GM21576 (cell line): ENCODE measurements at regions not wholly inside any gene's neighbourhood (a gene's known extent, or its start where the extent isn't known, plus 50 kb on each side); places are given as distances from the start of the nearest gene placed in this dataset.

Experiments used
- ATAC-seq: cut with Tn5 transposase; IDR thresholded peaks from one replicate; pipeline ENCODE4 v1.9.1; 2021; ENCODE audit warnings: mild to moderate bottlenecking, moderate library complexity; ENCODE audit not compliant: unreplicated experiment

- ATAC-seq = peak; percentile 92
Measured at GRCh38 chr11:19441752-19442553, 201.2 kb upstream of the E2F8 start.

- ATAC-seq = no peak
Measured at GRCh38 chr11:19441288-19441687, 200.5 kb upstream of the E2F8 start.

- no peak for ATAC-seq
Measured at GRCh38 chr11:19437760-19438159, 197.0 kb upstream of the E2F8 start.

GRCh38 chr11:19436932-19437331, 196.2 kb upstream of the E2F8 start:
- peak; percentile 36 for ATAC-seq

GRCh38 chr11:19435306-19435989, 194.7 kb upstream of the E2F8 start:
- ATAC-seq = no peak

GRCh38 chr11:19433791-19434190, 193.0 kb upstream of the E2F8 start:
- no peak for ATAC-seq

- ATAC-seq = peak; percentile 54
Measured at GRCh38 chr11:19433367-19433766, 192.6 kb upstream of the E2F8 start.

- ATAC-seq = peak; percentile 45
Measured at GRCh38 chr11:19432370-19433061, 191.8 kb upstream of the E2F8 start.

GRCh38 chr11:19430754-19431398, 190.1 kb upstream of the E2F8 start:
- ATAC-seq = no peak

GRCh38 chr11:19430346-19430745, 189.6 kb upstream of the E2F8 start:
- no peak for ATAC-seq

- no peak for ATAC-seq
Measured at GRCh38 chr11:19429108-19429760, 188.5 kb upstream of the E2F8 start.

GRCh38 chr11:19428206-19429002, 187.7 kb upstream of the E2F8 start:
- no peak for ATAC-seq

- ATAC-seq = no peak
Measured at GRCh38 chr11:19426756-19427403, 186.1 kb upstream of the E2F8 start.

GRCh38 chr11:19426011-19426755, 185.4 kb upstream of the E2F8 start:
- ATAC-seq = no peak

GRCh38 chr11:19422276-19422675, 181.5 kb upstream of the E2F8 start:
- ATAC-seq = no peak

- no peak for ATAC-seq
Measured at GRCh38 chr11:19420868-19421533, 180.3 kb upstream of the E2F8 start.

- no peak for ATAC-seq
Measured at GRCh38 chr11:19419808-19420207, 179.1 kb upstream of the E2F8 start.
